Endothelial cell of umbilical vein (primary cell): ENCODE measurements at regions not wholly inside any gene's neighbourhood (a gene's known extent, or its start where the extent isn't known, plus 50 kb on each side); places are given as distances from the start of the nearest gene placed in this dataset.
"Not testable (repeated sequence)": the region's sequence is repeated elsewhere in the genome, so short reads cannot be mapped to it uniquely, and the experiment has no call there.

Source experiments
- BruUV-seq: library from RNA; stranded (reverse); fragments of 400-500 nt; replicated peaks from 2 replicates; lab custom pipeline; 2021; lab: Mats Ljungman, UMichigan
- CTCF ChIA-PET: fragments of 300-600, 350-600 bp; sonication (Branson Sonifier 250); formaldehyde crosslinking; loops from one replicate; lab custom pipeline; 2021; ENCODE audit warnings: antibody characterized with exemption, inconsistent platforms; lab: Charles Lee
- POLR2A ChIA-PET: fragments of 300-600, 350-600 bp; sonication (Branson Sonifier 250); formaldehyde crosslinking; loops from one replicate; lab custom pipeline; 2021; ENCODE audit warnings: antibody characterized with exemption, inconsistent platforms; lab: Charles Lee
- DNase-seq: peaks from one replicate; pipeline ENCODE4 v3.0.0-alpha.2; 2011; ENCODE audit warnings: low read depth, low spot score
- FAIRE-seq: peaks from 2 replicates; lab custom pipeline; 2011; peaks lifted over from hg19 to GRCh38; lab: Jason Lieb, UNC
- H2AFZ ChIP-seq: 2 replicates; pipeline ENCODE4 v1.6.0; 2012; ENCODE audit warnings: low read depth, low read length, control low read depth, inconsistent platforms
- H3K27ac ChIP-seq: 2 replicates; pipeline ENCODE4 v1.5.1; 2011; ENCODE audit warnings: low read depth, mild to moderate bottlenecking, control low read depth, low read length, moderate library complexity; ENCODE audit not compliant: insufficient read depth
- H3K27me3 ChIP-seq, 2 experiments: 2 replicates each; pipeline versions ENCODE4 v1.6.0 to v1.6.1; 2011; ENCODE audit warnings: low read length in 2 of 2, mixed read lengths in 1 of 2; ENCODE audit not compliant: control insufficient read depth in 2 of 2, insufficient read depth in 2 of 2
- H3K36me3 ChIP-seq, 2 experiments: 2 replicates in 1 of 2; 3 replicates in 1 of 2; pipeline ENCODE4 v1.5.1; 2011; ENCODE audit warnings: low read length in 2 of 2, mild to moderate bottlenecking in 1 of 2, moderate library complexity in 1 of 2; ENCODE audit not compliant: control insufficient read depth in 2 of 2, insufficient read depth in 2 of 2; ENCODE audit errors: extremely low read depth in 1 of 2
- H3K4me1 ChIP-seq: 3 replicates; pipeline ENCODE4 v1.5.1; 2011; ENCODE audit warnings: mild to moderate bottlenecking, low read length; ENCODE audit not compliant: control insufficient read depth, insufficient read depth; ENCODE audit errors: extremely low read depth
- H3K4me2 ChIP-seq: 2 replicates; pipeline ENCODE4 v1.6.1; 2011; ENCODE audit warnings: low read length, control low read depth, mixed read lengths; ENCODE audit not compliant: insufficient read depth
- H3K4me3 ChIP-seq, 3 experiments: fragments of 200-600 bp in 1 of 3; sonication (generic), shearing (Covaris generic) in 1 of 3; replicated peaks in 1 of 3; 2 replicates each; pipeline ENCODE4 v1.5.1; 2011 to 2016; ENCODE audit warnings: control low read depth in 3 of 3, low read length in 3 of 3, mild to moderate bottlenecking in 2 of 3, inconsistent platforms in 1 of 3, low read depth in 1 of 3, moderate library complexity in 1 of 3; ENCODE audit not compliant: insufficient read depth in 1 of 3
- H3K79me2 ChIP-seq: 2 replicates; pipeline ENCODE4 v1.6.0; 2012; ENCODE audit warnings: low read length, inconsistent platforms; ENCODE audit not compliant: control insufficient read depth, insufficient read depth
- H3K9ac ChIP-seq: replicated peaks from 2 replicates; pipeline ENCODE3; 2011; ENCODE audit warnings: low read length, control low read depth; ENCODE audit not compliant: insufficient read depth; ENCODE audit errors: extremely low read depth
- H3K9me1 ChIP-seq: replicated peaks from 3 replicates; pipeline ENCODE4 v1.6.0; 2011; ENCODE audit warnings: mild to moderate bottlenecking, low read length; ENCODE audit not compliant: control insufficient read depth, insufficient read depth; ENCODE audit errors: extremely low read depth
- H3K9me3 ChIP-seq: replicated peaks from 2 replicates; pipeline ENCODE4 v1.5.1; 2012; ENCODE audit warnings: low read length, inconsistent platforms; ENCODE audit not compliant: control insufficient read depth, insufficient read depth
- H4K20me1 ChIP-seq: replicated peaks from 2 replicates; pipeline ENCODE3; 2011; ENCODE audit warnings: mild to moderate bottlenecking, low read length; ENCODE audit not compliant: control insufficient read depth, insufficient read depth; ENCODE audit errors: extremely low read depth
- EZH2 ChIP-seq: IDR thresholded peaks from 2 replicates; pipeline ENCODE4 v1.6.1; 2012; ENCODE audit warnings: borderline replicate concordance, low read depth, mild to moderate bottlenecking, moderate library complexity, low read length, inconsistent platforms; ENCODE audit not compliant: severe bottlenecking
- FOS ChIP-seq: IDR thresholded peaks from 2 replicates; pipeline ENCODE4 v1.6.1; 2011; ENCODE audit warnings: mild to moderate bottlenecking, low read length, moderate library complexity, borderline replicate concordance; ENCODE audit not compliant: insufficient read depth
- GATA2 ChIP-seq: IDR thresholded peaks from 2 replicates; pipeline ENCODE4 v1.7.0; 2011; ENCODE audit warnings: low read depth, mild to moderate bottlenecking, moderate library complexity, mixed read lengths, low read length; ENCODE audit not compliant: insufficient read length, insufficient read depth
- MYC ChIP-seq: IDR thresholded peaks from one replicate; pipeline ENCODE4 v1.6.1; 2011; ENCODE audit warnings: mild to moderate bottlenecking, low read depth, low read length
- POLR2A ChIP-seq: IDR thresholded peaks from 2 replicates; pipeline ENCODE4 v1.6.1; 2012; ENCODE audit warnings: low read depth, mild to moderate bottlenecking, control low read depth, low read length
- POLR2AphosphoS5 ChIP-seq: IDR thresholded peaks from 2 replicates; pipeline ENCODE4 v1.6.1; 2012; ENCODE audit warnings: low read depth, mild to moderate bottlenecking, control low read depth, low read length, moderate library complexity; ENCODE audit not compliant: insufficient read depth
- dilution Hi-C: fragments of 300-500 bp; cut with MboI; formaldehyde crosslinking; loops from one replicate; pipeline ENCODE4 v1.15.0; 2019; ENCODE audit warnings: low sequenced_read_pairs; ENCODE audit not compliant: extremely low pct_ligation_motif_present
- intact Hi-C: fragments of 100-400 bp; cut with micrococcal nuclease; formaldehyde crosslinking; loops from one replicate; pipeline ENCODE4 v1.10.0; 2022
- TF ChIP-seq, protein P1 (sequence below): IDR thresholded peaks from 2 replicates; pipeline ENCODE4 v1.6.1; 2011; ENCODE audit not compliant: insufficient read depth, insufficient read length
- TF ChIP-seq, protein P2 (sequence below), 2 donors: IDR thresholded peaks; 1 replicate in 1 of 2; 2 replicates in 1 of 2; pipeline ENCODE4 v1.5.1; 2011; ENCODE audit warnings: low read length in 2 of 2, mild to moderate bottlenecking in 2 of 2, moderate library complexity in 2 of 2, control low read depth in 1 of 2, inconsistent platforms in 1 of 2, low read depth in 1 of 2; ENCODE audit not compliant: insufficient read depth in 1 of 2; ENCODE audit errors: extremely low read depth in 1 of 2

DNA sequence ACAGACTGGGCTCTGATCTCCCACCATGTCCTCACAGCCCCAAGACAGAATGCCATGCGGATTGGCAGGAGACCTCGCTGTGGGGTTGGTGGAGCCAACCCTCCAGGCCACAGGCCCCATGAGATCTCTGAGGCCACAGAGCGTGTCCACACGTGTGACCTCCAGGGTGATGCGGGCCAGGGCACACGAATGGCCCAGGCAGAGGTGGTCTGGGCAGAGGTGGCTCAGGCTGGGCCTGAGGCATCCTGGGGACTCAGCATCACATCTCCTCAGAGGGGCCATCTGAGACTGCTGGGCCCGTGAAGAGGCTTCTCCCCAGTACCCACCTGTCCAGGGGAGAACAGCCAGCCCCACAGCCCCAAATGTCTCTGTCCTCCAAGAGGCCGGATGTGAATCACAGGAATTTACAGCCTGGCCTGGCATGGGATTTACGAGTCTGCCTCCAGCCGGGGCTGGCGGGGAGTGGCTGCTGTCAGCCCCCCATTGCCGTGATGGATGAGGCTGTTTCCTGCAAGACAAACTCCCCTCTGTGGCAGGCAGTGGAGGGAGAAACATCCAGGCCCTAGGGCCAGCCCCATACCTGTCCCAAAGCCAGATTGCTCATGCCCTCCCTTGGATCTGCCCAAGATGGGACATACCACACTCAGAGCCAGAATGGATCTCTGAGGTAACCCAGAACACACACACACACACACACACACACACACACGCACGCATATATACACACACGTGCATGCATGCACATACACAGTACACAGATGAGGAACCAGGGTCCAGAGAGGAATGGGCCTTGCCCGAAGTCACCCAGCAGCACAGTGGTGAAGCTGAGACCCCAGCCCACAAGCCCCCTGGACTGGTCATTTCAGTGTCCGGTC, 208.3 kb downstream of the TBC1D2B start:
- H3K79me2 ChIP-seq, result no peaks in the 10 kb centered on the region
- BruUV-seq, result no TSS peak
- peak; percentile 10 for DNase-seq
- H3K36me3 ChIP-seq, result no peaks in the 10 kb centered on the region
- intact Hi-C loops (no loop called here), dilution Hi-C loops (no loop called here)
- H3K9me3 ChIP-seq, result no peaks in the 10 kb centered on the region
- TF ChIP-seq, protein P1, sequence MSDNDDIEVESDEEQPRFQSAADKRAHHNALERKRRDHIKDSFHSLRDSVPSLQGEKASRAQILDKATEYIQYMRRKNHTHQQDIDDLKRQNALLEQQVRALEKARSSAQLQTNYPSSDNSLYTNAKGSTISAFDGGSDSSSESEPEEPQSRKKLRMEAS, result no peak
- TF ChIP-seq GATA2, result no peak
- TF ChIP-seq EZH2, result no peak
- TF ChIP-seq, protein P2, sequence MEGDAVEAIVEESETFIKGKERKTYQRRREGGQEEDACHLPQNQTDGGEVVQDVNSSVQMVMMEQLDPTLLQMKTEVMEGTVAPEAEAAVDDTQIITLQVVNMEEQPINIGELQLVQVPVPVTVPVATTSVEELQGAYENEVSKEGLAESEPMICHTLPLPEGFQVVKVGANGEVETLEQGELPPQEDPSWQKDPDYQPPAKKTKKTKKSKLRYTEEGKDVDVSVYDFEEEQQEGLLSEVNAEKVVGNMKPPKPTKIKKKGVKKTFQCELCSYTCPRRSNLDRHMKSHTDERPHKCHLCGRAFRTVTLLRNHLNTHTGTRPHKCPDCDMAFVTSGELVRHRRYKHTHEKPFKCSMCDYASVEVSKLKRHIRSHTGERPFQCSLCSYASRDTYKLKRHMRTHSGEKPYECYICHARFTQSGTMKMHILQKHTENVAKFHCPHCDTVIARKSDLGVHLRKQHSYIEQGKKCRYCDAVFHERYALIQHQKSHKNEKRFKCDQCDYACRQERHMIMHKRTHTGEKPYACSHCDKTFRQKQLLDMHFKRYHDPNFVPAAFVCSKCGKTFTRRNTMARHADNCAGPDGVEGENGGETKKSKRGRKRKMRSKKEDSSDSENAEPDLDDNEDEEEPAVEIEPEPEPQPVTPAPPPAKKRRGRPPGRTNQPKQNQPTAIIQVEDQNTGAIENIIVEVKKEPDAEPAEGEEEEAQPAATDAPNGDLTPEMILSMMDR (IDR thresholded peaks at IDR 0.05; ENCODE audit: extremely low read depth in 1 of 2, insufficient read depth in 1 of 2, low read depth in 1 of 2, low read length in 2 of 2), result no peak
- TF ChIP-seq FOS, result no peak
- TF ChIP-seq POLR2AphosphoS5, result no peak
- no peak for TF ChIP-seq MYC
- TF ChIP-seq POLR2A, result no peak
- no peak overlapping the region for H2AFZ ChIP-seq
- no peaks in the 10 kb centered on the region for H3K27me3 ChIP-seq
- peaks cover 4% of the 10 kb centered on the region for H3K4me1 ChIP-seq
- CTCF ChIA-PET, result interaction anchor here (1.3 kb wide), 1 partner anchor 17 kb away, joined by 4 read pairs; no protein-coding TSS in a partner anchor
- H4K20me1 ChIP-seq, result no peaks in the 10 kb centered on the region
- no peak overlapping the region for H3K9ac ChIP-seq
- H3K9me1 ChIP-seq, result no peaks in the 10 kb centered on the region
- no peak overlapping the region for H3K4me3 ChIP-seq
- POLR2A ChIA-PET, result no interaction called here
- H3K4me2 ChIP-seq, result no peak overlapping the region
- no peak for FAIRE-seq
- no peak overlapping the region for H3K27ac ChIP-seq

DNA sequence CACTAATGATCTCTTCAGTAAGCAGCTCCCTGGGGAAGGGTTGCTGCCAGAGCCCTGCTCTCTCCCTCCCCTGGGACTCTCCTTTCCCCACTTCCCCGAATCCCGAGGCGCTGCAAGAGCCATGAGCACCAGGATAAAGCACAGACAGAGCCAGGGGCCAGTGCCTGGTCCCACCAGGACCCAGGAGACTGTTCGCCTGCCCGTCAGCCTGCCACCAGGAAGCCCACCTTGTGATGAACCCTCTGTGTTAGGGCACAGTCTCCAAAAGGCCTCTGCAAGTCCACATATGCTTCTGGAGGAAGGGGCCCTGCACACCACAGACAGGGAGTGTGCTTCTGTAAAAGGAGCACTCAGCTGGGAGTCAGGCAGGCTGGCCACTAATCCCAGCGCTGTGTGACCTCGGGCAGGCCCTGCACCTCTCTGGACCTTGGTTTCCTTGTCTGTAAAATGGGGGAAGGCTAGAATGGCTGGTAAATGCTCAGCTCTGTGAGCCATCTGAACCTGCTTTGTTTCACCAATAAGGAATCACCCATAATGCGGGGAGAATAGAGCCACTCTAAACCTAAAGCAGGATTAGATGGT, 209.4 kb downstream of the TBC1D2B start:
- intact Hi-C loops, H3K36me3 ChIP-seq, CTCF ChIA-PET, H3K4me2 ChIP-seq, H3K4me3 ChIP-seq, H3K27ac ChIP-seq, H2AFZ ChIP-seq, H3K9me1 ChIP-seq, H3K27me3 ChIP-seq, H3K79me2 ChIP-seq, BruUV-seq, H3K9ac ChIP-seq, DNase-seq, FAIRE-seq, POLR2A ChIA-PET, H3K9me3 ChIP-seq, dilution Hi-C loops, H3K4me1 ChIP-seq, H4K20me1 ChIP-seq: not testable (repeated sequence)
